LoVo (cell line): ENCODE measurements at regions not wholly inside any gene's neighbourhood (a gene's known extent, or its start where the extent isn't known, plus 50 kb on each side); places are given as distances from the start of the nearest gene placed in this dataset.

Source experiments
- DNase-seq: peaks from one replicate; pipeline ENCODE4 v3.0.0-alpha.2; 2016; ENCODE audit warnings: low spot score

DNA sequence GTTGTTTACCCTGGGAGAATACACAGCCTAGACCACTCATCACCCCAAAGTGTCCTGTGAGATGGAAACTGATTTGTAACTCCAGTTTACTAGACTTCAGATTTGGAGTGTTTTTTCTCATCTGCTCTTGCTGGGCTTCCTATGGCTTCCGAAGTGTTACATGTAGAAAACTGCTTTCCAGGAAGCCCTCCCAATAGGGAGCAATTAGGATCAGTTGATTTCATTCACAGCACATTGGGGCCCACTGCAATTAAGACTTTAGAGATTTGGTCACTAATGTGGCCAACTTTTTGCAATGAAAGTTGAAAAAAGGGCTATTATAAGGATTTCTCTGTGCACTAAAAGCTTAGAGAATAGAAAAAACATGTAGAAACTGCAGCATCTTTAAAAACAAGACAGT is 656.6 kb upstream of the CHAC2 start:
- DNase-seq, result no peak

DNA sequence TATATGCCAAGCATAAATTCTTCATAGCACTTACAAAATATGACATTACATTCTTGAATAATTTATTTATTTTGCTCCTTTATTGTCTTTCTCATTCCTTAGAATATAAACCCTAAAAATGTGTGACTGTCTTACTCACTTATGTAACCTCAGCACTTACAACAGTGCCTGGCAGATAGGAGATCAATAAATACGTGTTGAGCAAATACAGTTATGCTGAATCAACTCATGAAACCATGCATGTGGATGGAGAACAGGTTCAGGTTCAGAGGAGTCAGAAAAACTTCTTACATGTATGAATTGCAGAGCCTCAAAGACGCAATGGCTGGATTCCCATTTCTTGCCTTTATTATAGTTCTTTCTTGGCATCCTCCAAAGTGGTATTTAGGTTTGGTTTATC is 659.4 kb upstream of the CHAC2 start:
- DNase-seq, result no peak

- peak; percentile 78 for DNase-seq
Measured at GRCh38 chr2:53104263-53104662, 663.3 kb upstream of the CHAC2 start.

- no peak for DNase-seq
Measured at GRCh38 chr2:53103679-53104078, 663.9 kb upstream of the CHAC2 start.

GRCh38 chr2:53098696-53099078 is 668.9 kb upstream of the CHAC2 start:
- DNase-seq, result peak; percentile 3

DNA sequence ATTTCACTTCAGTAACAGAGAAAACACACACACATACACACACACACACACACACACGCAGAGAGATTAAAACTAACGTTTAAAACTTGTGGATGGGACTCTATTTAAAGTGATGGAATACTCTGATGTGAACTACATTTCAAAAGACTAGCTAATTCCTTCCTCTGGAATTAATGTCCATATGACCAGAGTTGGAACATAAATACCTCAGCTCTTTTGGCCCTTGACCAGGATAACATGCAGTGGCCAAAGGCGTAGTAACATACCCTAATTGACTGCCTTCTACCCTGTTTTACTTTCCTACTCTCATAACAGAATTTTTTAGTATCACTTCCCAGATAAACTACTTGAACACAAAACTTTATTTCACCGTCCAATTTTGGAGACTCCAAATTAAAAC is 671.3 kb upstream of the CHAC2 start:
- no peak for DNase-seq

DNA sequence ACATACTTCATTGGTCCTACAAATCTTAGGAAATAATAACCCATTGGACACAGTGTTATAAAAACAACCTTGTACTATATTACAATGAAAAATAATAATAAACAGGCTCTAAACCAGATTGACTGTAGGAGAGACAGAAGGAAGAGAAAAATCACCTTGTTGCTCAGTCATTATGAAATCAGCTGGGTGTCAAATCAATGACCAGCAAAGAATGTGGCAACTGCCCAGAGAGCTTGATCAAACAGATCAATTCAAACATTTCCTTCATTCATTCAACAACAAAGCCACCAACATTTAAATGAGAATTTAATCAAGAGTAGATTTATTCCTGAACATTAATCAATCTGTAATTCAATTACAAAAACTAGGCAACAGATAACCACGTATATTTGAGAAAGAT is 671.9 kb upstream of the CHAC2 start:
- DNase-seq, result no peak

DNA sequence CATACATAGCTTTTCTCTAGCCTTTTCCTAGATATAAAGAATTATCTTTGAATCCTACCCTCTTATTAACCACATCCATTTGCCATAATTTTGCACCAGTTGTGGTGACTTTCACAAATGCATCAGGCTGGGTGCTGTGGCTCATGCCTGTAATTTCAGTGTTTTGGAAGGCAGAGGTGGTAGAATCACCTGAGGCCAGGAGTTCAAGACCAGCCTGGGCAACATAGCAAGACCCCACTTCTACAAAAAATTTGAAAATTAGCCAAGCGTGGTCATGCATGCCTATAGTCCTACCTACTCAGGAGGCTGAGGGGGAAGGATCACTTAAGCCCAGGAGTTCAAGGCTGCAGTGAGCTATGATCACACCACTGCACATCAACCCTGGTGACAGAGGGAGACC is 672.4 kb upstream of the CHAC2 start:
- DNase-seq, result no peak

DNA sequence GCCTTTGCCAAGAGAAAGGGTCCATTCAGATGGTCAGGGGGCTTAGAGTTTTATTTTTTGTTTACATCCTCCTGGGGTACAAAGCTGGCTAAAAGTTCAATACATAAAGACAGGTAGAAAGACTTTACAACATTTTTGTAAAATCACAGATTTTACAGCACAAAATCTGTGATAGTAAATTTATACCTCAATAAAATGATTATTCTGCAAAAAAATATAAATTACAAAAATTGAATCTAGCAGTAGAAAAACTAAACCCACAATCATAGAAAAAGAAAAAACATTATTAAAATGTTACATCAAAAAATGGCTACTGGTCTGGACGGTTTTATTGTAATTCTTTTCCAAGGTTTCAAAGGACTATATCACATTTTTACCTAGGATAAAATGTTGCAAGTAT is 674.2 kb upstream of the CHAC2 start:
- no peak for DNase-seq

- DNase-seq, result no peak
Measured at GRCh38 chr2:53091183-53091582, 676.4 kb upstream of the CHAC2 start.

DNA sequence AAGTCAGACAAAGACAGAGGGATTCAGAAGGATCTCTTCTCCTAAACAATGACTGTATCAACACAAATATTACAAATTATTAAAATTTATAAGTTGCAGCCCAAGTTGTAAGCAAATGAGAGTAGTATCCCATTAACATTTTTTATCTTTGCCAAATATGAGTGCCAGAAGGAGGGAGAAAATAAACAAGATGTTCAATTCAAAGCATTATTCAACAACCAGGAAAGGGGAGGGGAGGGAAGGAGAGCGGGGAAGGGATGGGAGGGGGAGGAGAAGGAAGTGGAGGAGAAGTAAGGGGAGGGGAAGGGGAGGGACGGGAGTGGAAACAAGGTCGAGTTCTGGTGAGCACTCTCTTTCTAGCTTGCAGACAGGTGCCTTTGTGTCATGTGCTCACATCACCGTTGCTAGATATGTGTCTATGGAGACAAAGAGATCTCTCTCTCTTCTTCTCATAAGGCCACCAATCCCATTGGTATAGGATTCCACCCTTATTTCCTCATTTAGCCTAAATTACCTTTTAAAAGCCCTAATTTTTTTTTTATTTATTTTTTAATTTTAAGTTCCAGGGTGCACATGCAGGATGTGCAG is 679.6 kb upstream of the CHAC2 start:
- no peak for DNase-seq

- no peak for DNase-seq
Measured at GRCh38 chr2:53087262-53087873, 680.2 kb upstream of the CHAC2 start.

- DNase-seq, result no peak
Measured at GRCh38 chr2:53077413-53077812, 690.2 kb upstream of the CHAC2 start.

- no peak for DNase-seq
Measured at GRCh38 chr2:53075760-53076159, 691.8 kb upstream of the CHAC2 start.

GRCh38 chr2:53067533-53067932 is 700.1 kb upstream of the CHAC2 start:
- DNase-seq, result no peak

- no peak for DNase-seq
Measured at GRCh38 chr2:53067056-53067455, 700.5 kb upstream of the CHAC2 start.

GRCh38 chr2:53064154-53064553 is 703.5 kb upstream of the CHAC2 start:
- DNase-seq, result no peak

GRCh38 chr2:53058526-53058925 is 709.1 kb upstream of the CHAC2 start:
- no peak for DNase-seq

GRCh38 chr2:53053937-53054336 is 713.7 kb upstream of the CHAC2 start:
- no peak for DNase-seq

- DNase-seq, result no peak
Measured at GRCh38 chr2:53051157-53051556, 716.4 kb upstream of the CHAC2 start.

DNA sequence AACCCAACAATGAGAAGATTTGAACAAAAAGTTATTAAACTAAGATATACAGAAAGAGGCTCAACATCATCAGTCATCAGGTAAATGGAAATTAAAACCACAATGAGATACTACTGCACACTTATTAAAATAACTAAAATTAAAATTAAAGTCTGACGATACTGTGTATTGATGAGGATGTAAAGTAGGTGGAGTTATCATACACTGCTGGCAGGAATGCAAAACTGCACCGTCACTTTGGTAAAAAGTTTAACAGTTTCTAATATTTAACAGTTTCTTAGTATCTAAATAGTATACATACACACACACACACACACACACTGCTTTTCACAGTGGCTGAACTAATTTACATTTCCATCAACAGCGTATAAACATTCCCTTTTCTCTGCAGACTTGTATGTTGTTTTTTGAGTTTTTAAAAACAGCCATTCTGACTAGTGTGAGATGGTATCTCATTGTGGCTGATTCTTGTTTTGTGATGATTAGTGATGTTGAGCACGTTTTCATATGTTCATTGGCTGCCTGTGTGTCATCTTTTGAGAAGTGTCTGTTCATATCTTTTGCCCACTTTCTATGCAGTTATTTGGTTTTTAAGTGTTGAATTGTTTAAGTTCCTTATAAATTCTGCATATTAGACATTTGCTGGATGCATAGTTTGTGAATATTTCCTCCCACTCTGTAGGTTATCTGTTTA is 726.9 kb upstream of the CHAC2 start:
- DNase-seq, result no peak

- no peak for DNase-seq
Measured at GRCh38 chr2:53036196-53036595, 731.4 kb upstream of the CHAC2 start.

- no peak for DNase-seq
Measured at GRCh38 chr2:53035153-53035552, 732.5 kb upstream of the CHAC2 start.

DNA sequence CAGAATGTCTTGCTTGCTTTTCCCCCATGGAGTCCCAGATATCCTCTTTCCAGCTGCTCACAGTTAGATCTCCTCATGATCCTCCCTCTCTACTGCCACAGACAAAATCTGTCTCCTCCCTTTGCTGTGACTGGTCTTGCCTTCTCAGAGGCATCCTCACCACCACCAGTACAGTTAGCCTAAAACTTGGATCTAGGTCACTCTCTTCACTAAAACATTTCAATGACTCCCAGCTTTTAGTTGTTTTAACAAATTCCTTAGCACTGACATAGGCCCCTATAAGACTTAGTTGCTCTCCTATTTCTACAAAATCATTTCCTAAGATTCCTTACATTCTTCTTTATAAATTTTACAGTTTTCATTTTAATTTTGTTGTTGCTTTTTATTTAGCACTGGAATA is 734.2 kb upstream of the CHAC2 start:
- no peak for DNase-seq
